Activated T-helper 9 cell treated with anti-CD3 and anti-CD28 coated beads, Interleukin-2, amount 50 U/mL, for 16 hours (primary cell): ENCODE measurements at regions not wholly inside any gene's neighbourhood (a gene's known extent, or its start where the extent isn't known, plus 50 kb on each side); places are given as distances from the start of the nearest gene placed in this dataset.

Source experiments
- DNase-seq: peaks from one replicate; pipeline ENCODE4 v3.0.0-alpha.2; 2020; ENCODE audit warnings: low read depth

- DNase-seq: no peak
Measured at GRCh38 chr1:29502911-29503840, 266.9 kb downstream of the PTPRU start.

- DNase-seq: no peak
Measured at GRCh38 chr1:29502225-29502910, 266.0 kb downstream of the PTPRU start.

- DNase-seq: no peak
Measured at GRCh38 chr1:29501227-29501976, 265.1 kb downstream of the PTPRU start.

GRCh38 chr1:29500651-29501050 lies 264.3 kb downstream of the PTPRU start:
- no peak for DNase-seq

GRCh38 chr1:29500041-29500440 lies 263.7 kb downstream of the PTPRU start:
- no peak for DNase-seq

GRCh38 chr1:29499104-29499650 lies 262.9 kb downstream of the PTPRU start:
- DNase-seq: no peak

- DNase-seq: no peak
Measured at GRCh38 chr1:29498126-29499103, 262.1 kb downstream of the PTPRU start.

GRCh38 chr1:29497395-29498125 lies 261.2 kb downstream of the PTPRU start:
- no peak for DNase-seq

GRCh38 chr1:29496701-29497100 lies 260.4 kb downstream of the PTPRU start:
- no peak for DNase-seq

GRCh38 chr1:29490204-29490934 lies 254.0 kb downstream of the PTPRU start:
- no peak for DNase-seq

- DNase-seq: no peak
Measured at GRCh38 chr1:29489471-29489870, 253.1 kb downstream of the PTPRU start.

GRCh38 chr1:29488794-29489311 lies 252.5 kb downstream of the PTPRU start:
- no peak for DNase-seq

GRCh38 chr1:29488086-29488793 lies 251.9 kb downstream of the PTPRU start:
- no peak for DNase-seq

GRCh38 chr1:29487291-29487690 lies 251.0 kb downstream of the PTPRU start:
- no peak for DNase-seq

GRCh38 chr1:29485096-29485925 lies 249.0 kb downstream of the PTPRU start:
- DNase-seq: no peak

GRCh38 chr1:29482991-29483390 lies 246.7 kb downstream of the PTPRU start:
- DNase-seq: no peak

- DNase-seq: no peak
Measured at GRCh38 chr1:29482064-29482463, 245.7 kb downstream of the PTPRU start.

- no peak for DNase-seq
Measured at GRCh38 chr1:29481031-29481430, 244.7 kb downstream of the PTPRU start.
